Neural progenitor cell (in vitro differentiated cells): ENCODE measurements at regions not wholly inside any gene's neighbourhood (a gene's known extent, or its start where the extent isn't known, plus 50 kb on each side); places are given as distances from the start of the nearest gene placed in this dataset.

Source experiments
- CTCF ChIP-seq: fragments of 200-600 bp; sonication (generic); IDR thresholded peaks from 2 replicates; pipeline ENCODE4 v1.5.1; 2017; ENCODE audit warnings: antibody characterized with exemption, mild to moderate bottlenecking
- EZH2 ChIP-seq: fragments of 200-600 bp; sonication (generic); IDR thresholded peaks from 2 replicates; pipeline ENCODE4 v1.6.1; 2017; ENCODE audit warnings: antibody characterized with exemption, mild to moderate bottlenecking, moderate library complexity

DNA sequence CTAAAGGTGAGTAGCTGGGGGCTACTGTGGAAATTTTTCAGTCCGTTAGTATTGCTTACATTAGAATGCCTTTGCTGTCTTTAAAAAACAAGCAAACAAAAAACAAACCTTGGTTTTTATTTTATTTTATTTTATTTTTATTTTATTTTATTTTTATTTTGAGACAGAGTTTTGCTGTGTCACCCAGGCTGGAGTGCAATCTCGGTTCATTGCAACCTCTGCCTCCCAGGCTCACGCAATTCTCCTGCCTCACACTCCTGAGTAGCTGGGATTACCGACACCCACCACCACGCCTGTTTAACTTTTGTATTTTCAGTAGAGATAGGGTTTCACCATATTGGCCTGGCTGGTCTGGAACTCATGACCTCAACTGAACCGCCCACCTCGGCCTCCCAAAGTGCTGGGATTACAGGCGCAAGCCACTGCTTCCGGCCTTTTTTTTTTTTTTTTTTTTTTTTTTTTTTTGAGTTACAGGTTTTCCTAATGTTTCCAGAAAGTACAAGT is 732.6 kb downstream of the KCNJ3 start:
- TF ChIP-seq EZH2 (no peak), CTCF (no peak)
